ENCODE measurements at regions not wholly inside any gene's neighbourhood (a gene's known extent, or its start where the extent isn't known, plus 50 kb on each side); places are given as distances from the start of the nearest gene placed in this dataset.
"Not testable (repeated sequence)": the region's sequence is repeated elsewhere in the genome, so short reads cannot be mapped to it uniquely, and the experiment has no call there.

DNA sequence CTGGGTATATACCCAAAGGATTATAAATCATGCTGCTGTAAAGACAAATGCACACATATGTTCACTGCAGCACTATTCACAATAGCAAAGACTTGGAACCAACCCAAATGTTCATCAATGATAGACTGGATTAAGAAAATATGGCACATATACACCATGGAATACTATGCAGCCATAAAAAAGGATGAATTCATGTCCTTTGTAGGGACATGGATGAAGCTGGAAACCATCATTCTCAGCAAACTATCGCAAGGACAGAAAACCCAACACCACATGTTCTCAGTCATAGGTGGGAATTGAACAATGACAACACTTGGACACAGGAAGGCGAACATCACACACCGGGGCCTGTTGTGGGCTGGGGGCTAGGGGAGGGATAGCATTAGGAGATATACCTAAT, 406.1 kb downstream of the NFIB start:
- ATAC-seq; H3K27ac Mint-ChIP-seq; H3K4me1 ChIP-seq (ENCODE audit: insufficient read depth); H3K36me3 ChIP-seq (ENCODE audit: insufficient read depth); H3K4me3 ChIP-seq; H3F3A ChIP-seq (replicated peaks; ENCODE audit: low read depth); H3K79me2 ChIP-seq (replicated peaks; ENCODE audit: insufficient read depth); H3K27me3 Mint-ChIP-seq (ENCODE audit: insufficient read depth, low read depth, poor library complexity); H3K27ac ChIP-seq (ENCODE audit: low read depth); H3K27me3 ChIP-seq (ENCODE audit: insufficient read depth); H3K4me1 Mint-ChIP-seq; H3K9me2 ChIP-seq (ENCODE audit: insufficient read depth); DNase-seq (ENCODE audit: low spot score); H3K4me3 Mint-ChIP-seq; H4K20me1 ChIP-seq (replicated peaks; ENCODE audit: insufficient read depth); H2AFZ ChIP-seq; H3K4me2 ChIP-seq: not testable (repeated sequence)
- peaks cover 14% of the 10 kb centered on the region for H3K9me3 Mint-ChIP-seq
- peaks cover 13% of the 10 kb centered on the region; the same call in 1 of the 3 replicates for H3K36me3 Mint-ChIP-seq (ENCODE audit: low read depth)

DNA sequence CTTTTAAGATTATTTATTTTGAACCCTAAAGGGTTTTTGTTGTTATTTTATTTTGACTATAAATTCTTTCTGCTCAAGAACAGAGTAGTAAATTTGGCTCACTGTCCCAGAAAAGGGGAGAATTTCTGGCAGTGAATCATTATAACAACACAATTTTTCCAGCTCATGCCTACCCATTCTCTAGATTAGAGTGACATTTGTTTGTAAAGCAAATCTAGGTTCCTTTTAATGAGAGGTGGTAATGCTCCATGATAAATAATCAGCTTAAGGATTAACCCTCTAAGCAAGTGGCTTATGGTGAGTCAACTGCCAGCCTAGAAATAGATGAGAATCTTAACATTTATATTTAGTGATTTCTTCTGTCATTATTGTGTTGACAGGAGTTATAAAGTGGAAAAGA, 409.2 kb downstream of the NFIB start:
- Histone ChIP-seq H4K20me1 (replicated peaks; ENCODE audit: insufficient read depth) (no peaks in the 10 kb centered on the region), H3F3A (replicated peaks; ENCODE audit: low read depth) (no peaks in the 10 kb centered on the region), H2AFZ (no peak overlapping the region), H3K36me3 (ENCODE audit: insufficient read depth) (no peaks in the 10 kb centered on the region), H3K79me2 (replicated peaks; ENCODE audit: insufficient read depth) (no peaks in the 10 kb centered on the region), H3K27ac (ENCODE audit: low read depth) (no peak overlapping the region), H3K4me3 (no peak overlapping the region), H3K4me1 (ENCODE audit: insufficient read depth) (peaks cover 18% of the 10 kb centered on the region), H3K9me2 (ENCODE audit: insufficient read depth) (no peaks in the 10 kb centered on the region), H3K27me3 (ENCODE audit: insufficient read depth) (no peaks in the 10 kb centered on the region), H3K4me2 (no peak overlapping the region)
- H3K4me1 Mint-ChIP-seq = peaks cover 25% of the 10 kb centered on the region
- no peak overlapping the region for H3K27ac Mint-ChIP-seq
- no peak for ATAC-seq
- H3K9me3 Mint-ChIP-seq = peaks cover 14% of the 10 kb centered on the region
- peaks cover 13% of the 10 kb centered on the region; the same call in 2 of the 3 replicates for H3K36me3 Mint-ChIP-seq (ENCODE audit: low read depth)
- H3K27me3 Mint-ChIP-seq (ENCODE audit: insufficient read depth, low read depth, poor library complexity) = no peaks in the 10 kb centered on the region
- no peak for DNase-seq (ENCODE audit: low spot score)
- TF ChIP-seq, protein P1, sequence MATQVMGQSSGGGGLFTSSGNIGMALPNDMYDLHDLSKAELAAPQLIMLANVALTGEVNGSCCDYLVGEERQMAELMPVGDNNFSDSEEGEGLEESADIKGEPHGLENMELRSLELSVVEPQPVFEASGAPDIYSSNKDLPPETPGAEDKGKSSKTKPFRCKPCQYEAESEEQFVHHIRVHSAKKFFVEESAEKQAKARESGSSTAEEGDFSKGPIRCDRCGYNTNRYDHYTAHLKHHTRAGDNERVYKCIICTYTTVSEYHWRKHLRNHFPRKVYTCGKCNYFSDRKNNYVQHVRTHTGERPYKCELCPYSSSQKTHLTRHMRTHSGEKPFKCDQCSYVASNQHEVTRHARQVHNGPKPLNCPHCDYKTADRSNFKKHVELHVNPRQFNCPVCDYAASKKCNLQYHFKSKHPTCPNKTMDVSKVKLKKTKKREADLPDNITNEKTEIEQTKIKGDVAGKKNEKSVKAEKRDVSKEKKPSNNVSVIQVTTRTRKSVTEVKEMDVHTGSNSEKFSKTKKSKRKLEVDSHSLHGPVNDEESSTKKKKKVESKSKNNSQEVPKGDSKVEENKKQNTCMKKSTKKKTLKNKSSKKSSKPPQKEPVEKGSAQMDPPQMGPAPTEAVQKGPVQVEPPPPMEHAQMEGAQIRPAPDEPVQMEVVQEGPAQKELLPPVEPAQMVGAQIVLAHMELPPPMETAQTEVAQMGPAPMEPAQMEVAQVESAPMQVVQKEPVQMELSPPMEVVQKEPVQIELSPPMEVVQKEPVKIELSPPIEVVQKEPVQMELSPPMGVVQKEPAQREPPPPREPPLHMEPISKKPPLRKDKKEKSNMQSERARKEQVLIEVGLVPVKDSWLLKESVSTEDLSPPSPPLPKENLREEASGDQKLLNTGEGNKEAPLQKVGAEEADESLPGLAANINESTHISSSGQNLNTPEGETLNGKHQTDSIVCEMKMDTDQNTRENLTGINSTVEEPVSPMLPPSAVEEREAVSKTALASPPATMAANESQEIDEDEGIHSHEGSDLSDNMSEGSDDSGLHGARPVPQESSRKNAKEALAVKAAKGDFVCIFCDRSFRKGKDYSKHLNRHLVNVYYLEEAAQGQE (IDR thresholded peaks at IDR 0.05; ENCODE audit: unreplicated experiment) = no peak
- no peak for TF ChIP-seq ZNF114 (CRISPR knock-in tag; IDR thresholded peaks at IDR 0.05)
- no peak overlapping the region for H3K4me3 Mint-ChIP-seq

- Histone ChIP-seq H3K27ac (ENCODE audit: low read depth) (no peak overlapping the region), H3K9me2 (ENCODE audit: insufficient read depth) (no peaks in the 10 kb centered on the region), H3F3A (replicated peaks; ENCODE audit: low read depth) (no peaks in the 10 kb centered on the region), H4K20me1 (replicated peaks; ENCODE audit: insufficient read depth) (no peaks in the 10 kb centered on the region), H3K4me2 (no peak overlapping the region), H3K36me3 (ENCODE audit: insufficient read depth) (no peaks in the 10 kb centered on the region), H3K4me3 (no peak overlapping the region), H3K27me3 (ENCODE audit: insufficient read depth) (no peaks in the 10 kb centered on the region), H2AFZ (no peak overlapping the region), H3K79me2 (replicated peaks; ENCODE audit: insufficient read depth) (no peaks in the 10 kb centered on the region), H3K4me1 (ENCODE audit: insufficient read depth) (peaks cover 23% of the 10 kb centered on the region)
- Mint-ChIP-seq H3K4me1 (peaks cover 28% of the 10 kb centered on the region), H3K4me3 (no peak overlapping the region), H3K36me3 (ENCODE audit: low read depth) (peaks cover 13% of the 10 kb centered on the region; the same call in 2 of the 3 replicates), H3K9me3 (peaks cover 14% of the 10 kb centered on the region), H3K27ac (no peak overlapping the region), H3K27me3 (ENCODE audit: insufficient read depth, low read depth, poor library complexity) (no peaks in the 10 kb centered on the region)
- no peak for DNase-seq (ENCODE audit: low spot score)
- TF ChIP-seq EZH2 (IDR thresholded peaks at IDR 0.05; ENCODE audit: low read depth, unreplicated experiment) (no peak), POLR2AphosphoS5 (IDR thresholded peaks at IDR 0.05; ENCODE audit: low read depth) (no peak)
- ATAC-seq = no peak
These were observed 409.6 kb downstream of the NFIB start for GRCh38 chr9:13904311-13904710.

All from GM23338 (cell line).